GM06990 (cell line): ENCODE measurements at regions not wholly inside any gene's neighbourhood (a gene's known extent, or its start where the extent isn't known, plus 50 kb on each side); places are given as distances from the start of the nearest gene placed in this dataset.

Experiments
- DNase-seq: peaks from one replicate; pipeline ENCODE4 v3.0.0-alpha.2; 2011; ENCODE audit not compliant: insufficient read length; ENCODE audit errors: extremely low read depth
- H3K27me3 ChIP-seq: replicated peaks from 2 replicates; pipeline ENCODE4 v1.6.0; 2011; ENCODE audit warnings: low read length; ENCODE audit not compliant: control insufficient read depth, insufficient read depth
- H3K36me3 ChIP-seq: 2 replicates; pipeline ENCODE4 v1.5.1; 2011; ENCODE audit warnings: low read length; ENCODE audit not compliant: control insufficient read depth, insufficient read depth
- H3K4me3 ChIP-seq: replicated peaks from 2 replicates; pipeline ENCODE4 v1.5.1; 2011; ENCODE audit warnings: low read depth, mild to moderate bottlenecking, control low read depth, low read length
- CTCF ChIP-seq: IDR thresholded peaks from 2 replicates; pipeline ENCODE4 v1.5.1; 2011; ENCODE audit warnings: low read length, control low read depth, mild to moderate bottlenecking, inconsistent platforms; ENCODE audit not compliant: insufficient read depth, poor library complexity, severe bottlenecking

GRCh38 chr2:12805033-12805432 is 88.3 kb downstream of the TRIB2 start:
- TF ChIP-seq CTCF = no peak
- Histone ChIP-seq H3K27me3 (no peaks in the 10 kb centered on the region; the same call in 1 of the 2 replicates), H3K4me3 (no peak overlapping the region), H3K36me3 (no peaks in the 10 kb centered on the region)
- no peak for DNase-seq

GRCh38 chr2:12806549-12807242 is 90.0 kb downstream of the TRIB2 start:
- Histone ChIP-seq H3K27me3 (no peaks in the 10 kb centered on the region; the same call in 1 of the 2 replicates), H3K4me3 (no peak overlapping the region), H3K36me3 (no peaks in the 10 kb centered on the region)
- no peak for TF ChIP-seq CTCF
- no peak for DNase-seq

- Histone ChIP-seq H3K36me3 (no peaks in the 10 kb centered on the region), H3K4me3 (no peak overlapping the region), H3K27me3 (no peaks in the 10 kb centered on the region; the same call in 1 of the 2 replicates)
- no peak for TF ChIP-seq CTCF
- DNase-seq = no peak
Observed at GRCh38 chr2:12807907-12808810, 91.4 kb downstream of the TRIB2 start.

DNA sequence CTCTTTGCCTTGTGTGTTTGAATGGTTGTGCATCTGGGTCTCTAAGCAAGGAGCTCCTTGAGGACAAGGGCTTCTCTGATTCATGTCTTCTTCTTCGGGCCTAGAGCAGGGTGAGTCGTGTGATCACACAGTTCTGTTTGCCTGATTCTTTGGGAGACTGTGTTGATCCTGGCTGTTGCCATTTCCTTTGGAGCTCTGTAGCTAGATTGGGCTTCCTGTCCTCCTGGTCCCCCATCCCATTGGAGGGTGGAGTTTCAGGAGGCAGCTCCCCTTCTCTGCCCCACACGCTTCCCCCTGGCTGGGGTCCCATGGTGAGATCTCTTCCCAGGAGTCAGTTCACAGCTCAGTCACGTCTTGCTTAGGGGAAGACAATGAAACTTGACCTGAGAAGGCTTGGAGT is 92.8 kb downstream of the TRIB2 start:
- H3K27me3 ChIP-seq = no peaks in the 10 kb centered on the region; the same call in 1 of the 2 replicates
- no peak for TF ChIP-seq CTCF
- H3K36me3 ChIP-seq = no peaks in the 10 kb centered on the region
- no peak overlapping the region for H3K4me3 ChIP-seq
- DNase-seq = no peak

GRCh38 chr2:12811916-12812315 is 95.2 kb downstream of the TRIB2 start:
- H3K36me3 ChIP-seq = no peaks in the 10 kb centered on the region
- no peaks in the 10 kb centered on the region; the same call in 1 of the 2 replicates for H3K27me3 ChIP-seq
- no peak for DNase-seq
- no peak for TF ChIP-seq CTCF
- no peak overlapping the region for H3K4me3 ChIP-seq
